Testis (tissue), 2 donors: ENCODE measurements at regions not wholly inside any gene's neighbourhood (a gene's known extent, or its start where the extent isn't known, plus 50 kb on each side); places are given as distances from the start of the nearest gene placed in this dataset.

Source experiments
- CTCF ChIP-seq, 3 experiments: fragments of 450-650 bp in 2 of 3; fragments of 200-600 bp in 1 of 3; sonication (generic) in 1 of 3; IDR thresholded peaks; one replicate each; pipeline ENCODE4 v1.5.1; 2016 to 2019; ENCODE audit warnings: antibody characterized with exemption in 3 of 3, mild to moderate bottlenecking in 2 of 3, moderate library complexity in 1 of 3
- POLR2A ChIP-seq: fragments of 450-650 bp; IDR thresholded peaks from one replicate; pipeline ENCODE4 v1.6.1; 2017; ENCODE audit warnings: antibody characterized with exemption, mild to moderate bottlenecking, moderate library complexity

DNA sequence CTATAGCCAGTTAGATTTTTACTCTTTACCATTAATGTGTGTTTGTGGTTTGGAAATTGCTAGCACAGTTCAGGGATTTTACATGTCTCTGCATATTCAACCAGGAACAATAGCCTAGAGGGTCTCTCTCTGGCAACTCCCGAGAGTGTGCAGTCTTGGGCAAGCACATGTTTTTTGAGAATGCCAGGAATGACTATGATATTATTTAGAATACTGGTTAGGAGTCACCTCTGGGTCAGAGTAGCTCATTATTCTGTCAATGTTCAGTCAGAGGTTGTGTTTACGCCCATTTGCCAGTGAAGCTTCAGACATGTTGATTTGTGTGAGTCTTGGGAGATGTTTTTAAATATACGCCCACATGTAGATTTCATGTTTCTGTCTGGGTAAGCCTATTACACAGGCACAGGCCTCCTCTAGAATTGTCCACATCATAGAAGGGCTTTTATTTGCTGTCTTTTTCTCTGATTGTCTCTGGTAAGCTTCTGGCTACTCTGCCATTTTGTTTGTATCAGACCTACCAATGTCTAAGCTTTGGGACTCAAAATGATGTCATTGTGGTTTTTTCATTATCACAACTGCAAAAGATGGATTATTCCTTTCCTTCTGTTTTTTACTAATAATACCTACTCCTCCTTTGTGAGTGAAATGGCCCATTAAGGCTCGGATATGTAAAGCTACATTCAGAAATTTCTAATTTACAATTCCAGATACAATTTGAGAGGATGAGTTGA lies 203.1 kb upstream of the PPFIA2 start:
- TF ChIP-seq CTCF (IDR thresholded peaks at IDR 0.05) (no peak), POLR2A (no peak)
